Mesenchymal stem cell (in vitro differentiated cells and primary cell): ENCODE measurements at regions not wholly inside any gene's neighbourhood (a gene's known extent, or its start where the extent isn't known, plus 50 kb on each side); places are given as distances from the start of the nearest gene placed in this dataset.

ENCODE experiments used
- DNase-seq: peaks from one replicate; pipeline ENCODE4 v3.0.0-alpha.2; 2013
- H2AFZ ChIP-seq: one replicate; pipeline ENCODE4 v1.6.1; 2013; ENCODE audit warnings: low read depth, mild to moderate bottlenecking, control low read depth, inconsistent platforms, low read length, moderate library complexity
- H2AK5ac ChIP-seq: 2 replicates; pipeline ENCODE4 v1.6.1; 2013; ENCODE audit warnings: low read length, moderate library complexity, mild to moderate bottlenecking, inconsistent platforms; ENCODE audit not compliant: severe bottlenecking
- H2BK120ac ChIP-seq: one replicate; pipeline ENCODE4 v1.6.1; 2013; ENCODE audit warnings: low read depth, mild to moderate bottlenecking, inconsistent platforms, low read length, moderate library complexity
- H2BK12ac ChIP-seq, 2 experiments: one replicate each; pipeline ENCODE4 v1.6.1; 2013; ENCODE audit warnings: inconsistent platforms in 2 of 2, low read length in 2 of 2, mild to moderate bottlenecking in 2 of 2, moderate library complexity in 2 of 2, control low read depth in 1 of 2
- H2BK15ac ChIP-seq: one replicate; pipeline ENCODE4 v1.6.1; 2013; ENCODE audit warnings: mild to moderate bottlenecking, low read depth, inconsistent platforms; ENCODE audit not compliant: poor library complexity, severe bottlenecking
- H2BK5ac ChIP-seq: 2 replicates; pipeline ENCODE4 v1.6.1; 2013; ENCODE audit warnings: low read depth, mild to moderate bottlenecking, low read length, control low read depth, inconsistent platforms; ENCODE audit not compliant: poor library complexity, severe bottlenecking
- H3K14ac ChIP-seq, 2 experiments: one replicate each; pipeline ENCODE4 v1.6.1; 2013; ENCODE audit warnings: inconsistent platforms in 2 of 2, low read length in 2 of 2, control low read depth in 1 of 2, mild to moderate bottlenecking in 1 of 2, moderate library complexity in 1 of 2
- H3K18ac ChIP-seq, 2 experiments: one replicate each; pipeline ENCODE4 v1.6.1; 2013; ENCODE audit warnings: inconsistent platforms in 2 of 2, low read length in 2 of 2, control low read depth in 1 of 2, low read depth in 1 of 2, mild to moderate bottlenecking in 1 of 2
- H3K23ac ChIP-seq, 2 experiments: one replicate each; pipeline ENCODE4 v1.6.1; 2013; ENCODE audit warnings: inconsistent platforms in 2 of 2, low read length in 2 of 2, mild to moderate bottlenecking in 2 of 2, moderate library complexity in 2 of 2, control low read depth in 1 of 2
- H3K27ac ChIP-seq: 2 replicates; pipeline ENCODE4 v1.5.1; 2013; ENCODE audit warnings: mild to moderate bottlenecking, moderate library complexity, low read length, control low read depth, inconsistent platforms; ENCODE audit not compliant: poor library complexity, severe bottlenecking
- H3K27me3 ChIP-seq, 2 experiments: 2 replicates each; pipeline versions ENCODE4 v1.6.1 to v1.7.0; 2013; ENCODE audit warnings: low read length in 2 of 2, mild to moderate bottlenecking in 2 of 2, moderate library complexity in 2 of 2, control low read depth in 1 of 2, inconsistent platforms in 1 of 2; ENCODE audit not compliant: control insufficient read depth in 1 of 2, insufficient read depth in 1 of 2
- H3K36me3 ChIP-seq, 2 experiments: 2 replicates each; pipeline versions ENCODE4 v1.6.1 to v1.7.0; 2013; ENCODE audit warnings: low read length in 2 of 2, control low read depth in 1 of 2, inconsistent platforms in 1 of 2, low read depth in 1 of 2, mild to moderate bottlenecking in 1 of 2; ENCODE audit not compliant: insufficient read depth in 2 of 2, control insufficient read depth in 1 of 2
- H3K4ac ChIP-seq, 2 experiments: one replicate each; pipeline ENCODE4 v1.6.1; 2013; ENCODE audit warnings: inconsistent platforms in 2 of 2, low read length in 2 of 2, mild to moderate bottlenecking in 2 of 2, moderate library complexity in 2 of 2, control low read depth in 1 of 2, low read depth in 1 of 2
- H3K4me1 ChIP-seq: 2 replicates; pipeline ENCODE4 v1.6.1; 2013; ENCODE audit warnings: low read depth, low read length, control low read depth; ENCODE audit not compliant: control insufficient read depth, insufficient read depth
- H3K4me2 ChIP-seq: 2 replicates; pipeline ENCODE4 v1.6.1; 2013; ENCODE audit warnings: low read length, mild to moderate bottlenecking, inconsistent platforms; ENCODE audit not compliant: poor library complexity, severe bottlenecking
- H3K4me3 ChIP-seq, 2 experiments: 2 replicates each; pipeline versions ENCODE4 v1.5.1 to v1.7.0; 2013; ENCODE audit warnings: low read length in 2 of 2, mild to moderate bottlenecking in 2 of 2, control low read depth in 1 of 2, low read depth in 1 of 2; ENCODE audit not compliant: insufficient read depth in 1 of 2
- H3K79me1 ChIP-seq: replicated peaks from 2 replicates; pipeline ENCODE4 v1.6.1; 2013; ENCODE audit warnings: mild to moderate bottlenecking, control low read depth, low read length, inconsistent platforms; ENCODE audit not compliant: poor library complexity, severe bottlenecking
- H3K9ac ChIP-seq: 2 replicates; pipeline ENCODE4 v1.7.0; 2013; ENCODE audit warnings: mild to moderate bottlenecking, low read length, moderate library complexity
- H3K9me3 ChIP-seq: 2 replicates; pipeline ENCODE4 v1.7.0; 2013; ENCODE audit warnings: mild to moderate bottlenecking, low read length; ENCODE audit not compliant: control insufficient read depth
- H4K8ac ChIP-seq: one replicate; pipeline ENCODE4 v1.6.1; 2013; ENCODE audit warnings: inconsistent platforms, mild to moderate bottlenecking, low read length, moderate library complexity
- H4K91ac ChIP-seq: one replicate; pipeline ENCODE4 v1.6.1; 2013; ENCODE audit warnings: mild to moderate bottlenecking, low read length, inconsistent platforms
- WGBS: methylation state at CpG from one replicate; pipeline ENCODE4 v1.1.7; 2013; ENCODE audit warnings: mixed read lengths; 5-methylcytosine and 5-hydroxymethylcytosine counted together

GRCh38 chr2:216307496-216307895, 64.8 kb downstream of the MARCHF4 start:
- Histone ChIP-seq H2BK12ac (no peak overlapping the region), H2BK5ac (no peak overlapping the region), H3K4ac (no peak overlapping the region), H3K36me3 (no peaks in the 10 kb centered on the region), H2AK5ac (no peak overlapping the region), H3K14ac (no peak overlapping the region), H2AFZ (no peak overlapping the region), H2BK120ac (no peak overlapping the region), H3K9me3 (no peaks in the 10 kb centered on the region), H3K4me3 (no peak overlapping the region), H3K4me2 (no peak overlapping the region), H4K8ac (no peak overlapping the region), H4K91ac (no peak overlapping the region), H3K23ac (no peak overlapping the region), H3K18ac (no peak overlapping the region), H3K4me1 (peaks cover 17% of the 10 kb centered on the region), H3K9ac (no peak overlapping the region), H3K79me1 (no peaks in the 10 kb centered on the region), H3K27ac (no peak overlapping the region), H3K27me3 (no peaks in the 10 kb centered on the region), H2BK15ac (no peak overlapping the region)
- DNase-seq, result no peak
- WGBS, result 98% methylated on average over 4 of the region's 6 CpGs

- Histone ChIP-seq H3K4me1 (peaks cover 17% of the 10 kb centered on the region), H3K23ac (peak overlapping the region in 1 of 2 experiments; percentile 16), H2AFZ (peak overlapping the region; percentile 43), H3K36me3 (no peaks in the 10 kb centered on the region), H2BK15ac (no peak overlapping the region), H2AK5ac (no peak overlapping the region), H3K18ac (peak overlapping the region; percentile 10 to 40), H3K4me3 (no peak overlapping the region), H3K14ac (peak overlapping the region in 1 of 2 experiments; percentile 50), H3K4ac (no peak overlapping the region), H2BK12ac (no peak overlapping the region), H3K9me3 (no peaks in the 10 kb centered on the region), H3K27ac (no peak overlapping the region), H2BK120ac (no peak overlapping the region), H3K4me2 (no peak overlapping the region), H2BK5ac (no peak overlapping the region), H3K27me3 (no peaks in the 10 kb centered on the region), H3K9ac (no peak overlapping the region), H4K8ac (peak overlapping the region; percentile 47), H3K79me1 (no peaks in the 10 kb centered on the region), H4K91ac (peak overlapping the region; percentile 23)
- no peak for DNase-seq
- WGBS, result 41% methylated on average over 6 of the region's 6 CpGs
These were observed 65.4 kb downstream of the MARCHF4 start for GRCh38 chr2:216306868-216307267.

- Histone ChIP-seq H4K91ac (no peak overlapping the region), H3K9me3 (no peaks in the 10 kb centered on the region), H2AK5ac (no peak overlapping the region), H3K14ac (no peak overlapping the region), H2BK12ac (no peak overlapping the region), H3K18ac (no peak overlapping the region), H3K27ac (no peak overlapping the region), H2AFZ (no peak overlapping the region), H2BK15ac (no peak overlapping the region), H4K8ac (no peak overlapping the region), H3K23ac (peak overlapping the region in 1 of 2 experiments; percentile 70), H3K36me3 (no peaks in the 10 kb centered on the region), H3K4me3 (no peak overlapping the region), H3K4me1 (peaks cover 17% of the 10 kb centered on the region), H3K27me3 (no peaks in the 10 kb centered on the region), H2BK120ac (no peak overlapping the region), H2BK5ac (no peak overlapping the region), H3K4ac (no peak overlapping the region), H3K4me2 (no peak overlapping the region), H3K9ac (no peak overlapping the region), H3K79me1 (no peaks in the 10 kb centered on the region)
- no peak for DNase-seq
- 95% methylated on average over 4 of the region's 4 CpGs for WGBS
These were observed 66.7 kb downstream of the MARCHF4 start for GRCh38 chr2:216305574-216305973.

- H3K79me1 ChIP-seq, result no peaks in the 10 kb centered on the region
- DNase-seq, result peak; percentile 69
- H3K23ac ChIP-seq, result no peak overlapping the region
- no peak overlapping the region for H3K4me3 ChIP-seq
- no peak overlapping the region for H2BK12ac ChIP-seq
- H3K4ac ChIP-seq, result no peak overlapping the region
- H4K91ac ChIP-seq, result no peak overlapping the region
- WGBS, result 53% methylated on average over 3 of the region's 3 CpGs
- no peak overlapping the region for H2AFZ ChIP-seq
- peaks cover 19% of the 10 kb centered on the region for H3K4me1 ChIP-seq
- no peaks in the 10 kb centered on the region for H3K27me3 ChIP-seq
- no peak overlapping the region for H2BK15ac ChIP-seq
- H4K8ac ChIP-seq, result no peak overlapping the region
- H2BK120ac ChIP-seq, result no peak overlapping the region
- H3K9me3 ChIP-seq, result no peaks in the 10 kb centered on the region
- H3K36me3 ChIP-seq, result no peaks in the 10 kb centered on the region
- no peak overlapping the region for H3K4me2 ChIP-seq
- no peak overlapping the region for H3K18ac ChIP-seq
- H2AK5ac ChIP-seq, result peak overlapping the region; percentile 40
- no peak overlapping the region for H3K9ac ChIP-seq
- H3K14ac ChIP-seq, result no peak overlapping the region
- H3K27ac ChIP-seq, result peak overlapping the region; percentile 28
- H2BK5ac ChIP-seq, result no peak overlapping the region
These were observed 69.2 kb downstream of the MARCHF4 start for GRCh38 chr2:216302981-216303676.
